Chondrocyte (in vitro differentiated cells): ENCODE measurements at regions not wholly inside any gene's neighbourhood (a gene's known extent, or its start where the extent isn't known, plus 50 kb on each side); places are given as distances from the start of the nearest gene placed in this dataset.

Experiments
- DNase-seq: peaks from one replicate; pipeline ENCODE4 v3.0.0; 2021; ENCODE audit warnings: mixed read lengths, low spot score
- H3K27ac Mint-ChIP-seq: one replicate; pipeline ENCODE4 v1.8.0; 2021; ENCODE audit warnings: mild to moderate bottlenecking, moderate library complexity, mixed read lengths; ENCODE audit not compliant: unreplicated experiment
- H3K27me3 Mint-ChIP-seq: 2 replicates; pipeline ENCODE4 v1.8.0; 2021; ENCODE audit warnings: low read depth, mixed read lengths
- H3K36me3 Mint-ChIP-seq: 2 replicates; pipeline ENCODE4 v1.8.0; 2021; ENCODE audit warnings: low read depth, mixed read lengths
- H3K4me1 Mint-ChIP-seq: 2 replicates; pipeline ENCODE4 v1.8.0; 2021; ENCODE audit warnings: low read depth, mild to moderate bottlenecking, mixed read lengths
- H3K4me3 Mint-ChIP-seq: one replicate; pipeline ENCODE4 v1.8.0; 2021; ENCODE audit warnings: mild to moderate bottlenecking, moderate library complexity, mixed read lengths; ENCODE audit not compliant: unreplicated experiment
- H3K9me3 Mint-ChIP-seq: 2 replicates; pipeline ENCODE4 v1.8.0; 2021; ENCODE audit warnings: low read depth, mixed read lengths
- TF ChIP-seq, protein P1 (sequence below): fragments of 200-600 bp; sonication (generic); IDR thresholded peaks from 2 replicates; pipeline ENCODE4 v1.5.0; 2021; ENCODE audit warnings: antibody characterized with exemption, mild to moderate bottlenecking, moderate library complexity

GRCh38 chr12:58089588-58089987 lies 148.2 kb downstream of the ATP23 start:
- DNase-seq, result no peak
- H3K27me3 Mint-ChIP-seq, result peaks cover 22% of the 10 kb centered on the region
- TF ChIP-seq, protein P1, sequence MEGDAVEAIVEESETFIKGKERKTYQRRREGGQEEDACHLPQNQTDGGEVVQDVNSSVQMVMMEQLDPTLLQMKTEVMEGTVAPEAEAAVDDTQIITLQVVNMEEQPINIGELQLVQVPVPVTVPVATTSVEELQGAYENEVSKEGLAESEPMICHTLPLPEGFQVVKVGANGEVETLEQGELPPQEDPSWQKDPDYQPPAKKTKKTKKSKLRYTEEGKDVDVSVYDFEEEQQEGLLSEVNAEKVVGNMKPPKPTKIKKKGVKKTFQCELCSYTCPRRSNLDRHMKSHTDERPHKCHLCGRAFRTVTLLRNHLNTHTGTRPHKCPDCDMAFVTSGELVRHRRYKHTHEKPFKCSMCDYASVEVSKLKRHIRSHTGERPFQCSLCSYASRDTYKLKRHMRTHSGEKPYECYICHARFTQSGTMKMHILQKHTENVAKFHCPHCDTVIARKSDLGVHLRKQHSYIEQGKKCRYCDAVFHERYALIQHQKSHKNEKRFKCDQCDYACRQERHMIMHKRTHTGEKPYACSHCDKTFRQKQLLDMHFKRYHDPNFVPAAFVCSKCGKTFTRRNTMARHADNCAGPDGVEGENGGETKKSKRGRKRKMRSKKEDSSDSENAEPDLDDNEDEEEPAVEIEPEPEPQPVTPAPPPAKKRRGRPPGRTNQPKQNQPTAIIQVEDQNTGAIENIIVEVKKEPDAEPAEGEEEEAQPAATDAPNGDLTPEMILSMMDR, result no peak
- no peak overlapping the region for H3K4me3 Mint-ChIP-seq
- H3K4me1 Mint-ChIP-seq, result no peaks in the 10 kb centered on the region
- H3K27ac Mint-ChIP-seq, result no peak overlapping the region
- peaks cover 6% of the 10 kb centered on the region for H3K9me3 Mint-ChIP-seq
- H3K36me3 Mint-ChIP-seq, result no peaks in the 10 kb centered on the region

DNA sequence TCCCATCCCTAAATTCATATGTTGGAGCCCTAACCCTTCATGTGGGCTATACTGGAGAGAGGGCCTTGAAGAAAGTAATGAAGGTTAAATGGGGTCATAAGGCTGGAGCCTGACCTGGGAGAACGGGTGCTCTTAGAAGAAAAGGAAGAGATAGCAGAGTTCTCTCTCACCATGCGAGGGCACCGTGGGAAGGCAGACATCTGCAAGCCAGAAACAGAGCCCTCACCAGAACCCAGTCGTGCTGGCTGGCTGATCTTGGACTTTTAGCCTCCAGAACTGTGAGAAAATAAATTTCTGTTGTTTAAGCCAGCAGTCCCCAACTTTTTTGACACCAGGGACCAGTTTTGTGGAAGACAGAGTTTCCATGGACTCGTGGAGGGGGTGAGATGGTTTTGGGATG lies 149.3 kb downstream of the ATP23 start:
- H3K4me3 Mint-ChIP-seq, result no peak overlapping the region
- TF ChIP-seq, protein P1, result no peak
- DNase-seq, result no peak
- H3K4me1 Mint-ChIP-seq, result no peaks in the 10 kb centered on the region
- H3K27me3 Mint-ChIP-seq, result peaks cover 22% of the 10 kb centered on the region
- H3K27ac Mint-ChIP-seq, result no peak overlapping the region
- peaks cover 6% of the 10 kb centered on the region for H3K9me3 Mint-ChIP-seq
- no peaks in the 10 kb centered on the region for H3K36me3 Mint-ChIP-seq

DNA sequence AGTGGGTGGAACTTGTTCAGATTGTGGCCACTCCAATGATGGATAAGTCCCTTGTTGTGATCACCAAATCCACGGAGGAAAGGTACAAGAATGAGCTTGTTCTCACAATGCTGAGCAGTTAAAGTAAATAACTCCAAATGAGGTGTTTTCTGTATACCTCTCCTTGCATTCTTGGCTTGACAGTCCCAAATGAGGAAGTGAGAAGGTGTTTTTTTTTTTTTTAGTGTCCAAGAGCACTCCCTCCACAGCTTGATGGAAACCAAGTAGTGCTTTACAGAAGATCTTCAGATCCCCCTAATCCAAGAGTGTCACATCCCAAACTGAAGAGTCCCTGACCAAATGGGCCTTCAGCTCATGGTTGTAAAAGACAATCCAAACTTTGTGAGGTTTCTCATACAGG lies 153.6 kb downstream of the ATP23 start:
- H3K9me3 Mint-ChIP-seq, result no peaks in the 10 kb centered on the region
- TF ChIP-seq, protein P1, result no peak
- no peak overlapping the region for H3K27ac Mint-ChIP-seq
- H3K27me3 Mint-ChIP-seq, result peaks cover 20% of the 10 kb centered on the region
- no peak for DNase-seq
- no peaks in the 10 kb centered on the region for H3K4me1 Mint-ChIP-seq
- no peak overlapping the region for H3K4me3 Mint-ChIP-seq
- H3K36me3 Mint-ChIP-seq, result no peaks in the 10 kb centered on the region

DNA sequence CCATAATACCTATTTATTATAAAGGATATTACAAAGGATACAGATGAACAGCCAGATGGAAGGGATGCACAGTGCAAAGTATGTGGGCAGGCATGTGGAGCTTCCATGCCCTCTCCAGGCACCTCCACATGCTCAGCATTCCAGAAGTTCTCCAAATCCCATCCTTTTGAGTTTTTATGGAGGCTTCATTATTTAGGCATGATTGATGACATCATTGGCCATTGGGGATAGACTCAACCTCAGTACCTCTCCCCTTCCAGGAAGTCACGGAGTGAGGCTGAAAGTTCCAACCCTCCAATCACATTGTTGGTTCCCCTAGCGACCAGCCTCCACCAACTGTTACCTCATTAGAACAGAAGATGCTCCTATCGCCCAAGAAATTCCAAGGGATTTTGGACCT lies 156.4 kb downstream of the ATP23 start:
- TF ChIP-seq, protein P1, result no peak
- no peak overlapping the region for H3K27ac Mint-ChIP-seq

DNA sequence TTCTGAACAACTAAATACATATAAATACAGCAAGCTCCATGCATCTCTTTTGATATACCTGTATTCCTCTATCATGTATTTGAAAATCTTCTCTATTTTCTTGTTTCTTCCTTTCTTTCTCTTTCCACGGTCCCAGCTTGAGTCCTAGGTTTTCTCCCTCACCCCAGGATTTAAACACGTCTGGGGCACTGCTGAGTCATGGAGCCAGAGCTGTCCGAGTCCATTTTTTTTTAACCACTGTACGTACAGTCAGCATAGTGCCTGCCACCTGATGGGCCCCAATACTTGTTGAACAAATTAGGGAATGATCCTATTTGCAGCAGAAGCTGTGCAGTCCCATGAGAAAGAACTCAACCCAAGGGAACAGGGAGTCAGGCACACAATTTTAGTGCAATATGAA lies 158.1 kb downstream of the ATP23 start:
- peaks cover 4% of the 10 kb centered on the region for H3K36me3 Mint-ChIP-seq
- H3K27me3 Mint-ChIP-seq, result peaks cover 6% of the 10 kb centered on the region
- no peak overlapping the region for H3K4me3 Mint-ChIP-seq
- DNase-seq, result no peak
- H3K4me1 Mint-ChIP-seq, result no peaks in the 10 kb centered on the region
- H3K9me3 Mint-ChIP-seq, result peaks cover 4% of the 10 kb centered on the region
- H3K27ac Mint-ChIP-seq, result no peak overlapping the region
- TF ChIP-seq, protein P1, result no peak

More for the DNA sequence above, 156.4 kb downstream of the ATP23 start:
- peaks cover 13% of the 10 kb centered on the region for H3K27me3 Mint-ChIP-seq
- no peak for DNase-seq
- H3K4me3 Mint-ChIP-seq, result no peak overlapping the region
- peaks cover 4% of the 10 kb centered on the region for H3K9me3 Mint-ChIP-seq
- peaks cover 4% of the 10 kb centered on the region for H3K36me3 Mint-ChIP-seq
- no peaks in the 10 kb centered on the region for H3K4me1 Mint-ChIP-seq
